ENCODE measurements at regions not wholly inside any gene's neighbourhood (a gene's known extent, or its start where the extent isn't known, plus 50 kb on each side); places are given as distances from the start of the nearest gene placed in this dataset.
A peak's percentile ranks its signal among the peaks of the same experiment; 100 is the strongest.
"Not testable (repeated sequence)": the region's sequence is repeated elsewhere in the genome, so short reads cannot be mapped to it uniquely, and the experiment has no call there.

GRCh38 chr2:91485226-91485625 is 2793.8 kb downstream of the RPIA start:
- intact Hi-C loops (cut with micrococcal nuclease; ENCODE audit: unreplicated experiment); H3K4me1 Mint-ChIP-seq (ENCODE audit: low read depth, unreplicated experiment); H3K36me3 Mint-ChIP-seq (ENCODE audit: insufficient read depth, unreplicated experiment); BruUV-seq (replicated peaks); H3K4me3 ChIP-seq (ENCODE audit: low read depth, low read length); H3K9me3 Mint-ChIP-seq (ENCODE audit: unreplicated experiment); H3K4me3 Mint-ChIP-seq (ENCODE audit: unreplicated experiment); H3K27me3 Mint-ChIP-seq (ENCODE audit: insufficient read depth, unreplicated experiment); CTCF ChIA-PET; H3K27ac Mint-ChIP-seq (ENCODE audit: unreplicated experiment); H3K36me3 ChIP-seq (ENCODE audit: control insufficient read depth, insufficient read depth, low read length); H3K27me3 ChIP-seq (replicated peaks; ENCODE audit: control insufficient read depth, insufficient read depth, low read length); H3K9me3 ChIP-seq; POLR2A ChIA-PET; H3K4me1 ChIP-seq: not testable (repeated sequence)
- DNase-seq: peak in 1 of 2 experiments; percentile 66
- peak in 1 of 2 experiments; percentile 19 for TF ChIP-seq CTCF (IDR thresholded peaks at IDR 0.05; ENCODE audit: insufficient read depth in 1 of 2, low read depth in 1 of 2, low read length in 1 of 2, severe bottlenecking in 1 of 2, unreplicated experiment in 1 of 2)

- H3K27me3 ChIP-seq (replicated peaks; ENCODE audit: control insufficient read depth, insufficient read depth, low read length); BruUV-seq (replicated peaks); H3K36me3 Mint-ChIP-seq (ENCODE audit: insufficient read depth, unreplicated experiment); H3K27me3 Mint-ChIP-seq (ENCODE audit: insufficient read depth, unreplicated experiment); H3K36me3 ChIP-seq (ENCODE audit: control insufficient read depth, insufficient read depth, low read length); DNase-seq; intact Hi-C loops (cut with micrococcal nuclease; ENCODE audit: unreplicated experiment); H3K9me3 ChIP-seq; CTCF ChIA-PET; H3K4me3 ChIP-seq (ENCODE audit: low read depth, low read length); H3K27ac Mint-ChIP-seq (ENCODE audit: unreplicated experiment); H3K4me1 Mint-ChIP-seq (ENCODE audit: low read depth, unreplicated experiment); H3K9me3 Mint-ChIP-seq (ENCODE audit: unreplicated experiment); H3K4me3 Mint-ChIP-seq (ENCODE audit: unreplicated experiment); H3K4me1 ChIP-seq; POLR2A ChIA-PET: not testable (repeated sequence)
Observed at GRCh38 chr2:91497129-91498064, 2805.9 kb downstream of the RPIA start.

GRCh38 chr2:91498065-91498449 is 2806.6 kb downstream of the RPIA start:
- H3K36me3 ChIP-seq (ENCODE audit: control insufficient read depth, insufficient read depth, low read length); H3K9me3 Mint-ChIP-seq (ENCODE audit: unreplicated experiment); H3K4me3 Mint-ChIP-seq (ENCODE audit: unreplicated experiment); H3K36me3 Mint-ChIP-seq (ENCODE audit: insufficient read depth, unreplicated experiment); POLR2A ChIA-PET; BruUV-seq (replicated peaks); H3K4me1 ChIP-seq; CTCF ChIA-PET; H3K4me1 Mint-ChIP-seq (ENCODE audit: low read depth, unreplicated experiment); H3K27me3 Mint-ChIP-seq (ENCODE audit: insufficient read depth, unreplicated experiment); DNase-seq; intact Hi-C loops (cut with micrococcal nuclease; ENCODE audit: unreplicated experiment); H3K4me3 ChIP-seq (ENCODE audit: low read depth, low read length); H3K27me3 ChIP-seq (replicated peaks; ENCODE audit: control insufficient read depth, insufficient read depth, low read length); H3K27ac Mint-ChIP-seq (ENCODE audit: unreplicated experiment); H3K9me3 ChIP-seq: not testable (repeated sequence)

GRCh38 chr2:91498513-91499250 is 2807.2 kb downstream of the RPIA start:
- not testable (repeated sequence) for H3K27ac Mint-ChIP-seq (ENCODE audit: unreplicated experiment); H3K4me1 ChIP-seq

GRCh38 chr2:91499431-91500050 is 2808.1 kb downstream of the RPIA start:
- intact Hi-C loops (cut with micrococcal nuclease; ENCODE audit: unreplicated experiment); POLR2A ChIA-PET; H3K4me3 Mint-ChIP-seq (ENCODE audit: unreplicated experiment): not testable (repeated sequence)

More at GRCh38 chr2:91498513-91499250, 2807.2 kb downstream of the RPIA start:
- H3K4me1 Mint-ChIP-seq (ENCODE audit: low read depth, unreplicated experiment); BruUV-seq (replicated peaks); POLR2A ChIA-PET; H3K36me3 Mint-ChIP-seq (ENCODE audit: insufficient read depth, unreplicated experiment); H3K27me3 ChIP-seq (replicated peaks; ENCODE audit: control insufficient read depth, insufficient read depth, low read length); H3K4me3 ChIP-seq (ENCODE audit: low read depth, low read length); H3K9me3 ChIP-seq; H3K36me3 ChIP-seq (ENCODE audit: control insufficient read depth, insufficient read depth, low read length); CTCF ChIA-PET; H3K9me3 Mint-ChIP-seq (ENCODE audit: unreplicated experiment); H3K4me3 Mint-ChIP-seq (ENCODE audit: unreplicated experiment); H3K27me3 Mint-ChIP-seq (ENCODE audit: insufficient read depth, unreplicated experiment); intact Hi-C loops (cut with micrococcal nuclease; ENCODE audit: unreplicated experiment): not testable (repeated sequence)
- DNase-seq: peak in 1 of 2 experiments; percentile 61

More at GRCh38 chr2:91499431-91500050, 2808.1 kb downstream of the RPIA start:
- H3K4me1 ChIP-seq; DNase-seq; H3K9me3 Mint-ChIP-seq (ENCODE audit: unreplicated experiment); H3K27ac Mint-ChIP-seq (ENCODE audit: unreplicated experiment); CTCF ChIA-PET; BruUV-seq (replicated peaks); H3K36me3 Mint-ChIP-seq (ENCODE audit: insufficient read depth, unreplicated experiment); H3K27me3 Mint-ChIP-seq (ENCODE audit: insufficient read depth, unreplicated experiment); H3K9me3 ChIP-seq; H3K27me3 ChIP-seq (replicated peaks; ENCODE audit: control insufficient read depth, insufficient read depth, low read length); H3K36me3 ChIP-seq (ENCODE audit: control insufficient read depth, insufficient read depth, low read length); H3K4me3 ChIP-seq (ENCODE audit: low read depth, low read length); H3K4me1 Mint-ChIP-seq (ENCODE audit: low read depth, unreplicated experiment): not testable (repeated sequence)

Measured in Caco-2 (cell line).